SU-DHL-6 (cell line): ENCODE measurements at regions not wholly inside any gene's neighbourhood (a gene's known extent, or its start where the extent isn't known, plus 50 kb on each side); places are given as distances from the start of the nearest gene placed in this dataset.
"Not testable (repeated sequence)": the region's sequence is repeated elsewhere in the genome, so short reads cannot be mapped to it uniquely, and the experiment has no call there.

Source experiments
- EZH2phosphoT487 ChIP-seq: fragments of 200-600 bp; sonication (generic), shearing (Covaris generic); conservative IDR thresholded peaks from 2 replicates; pipeline ENCODE4 v1.6.1; 2018; ENCODE audit warnings: mild to moderate bottlenecking, antibody characterized with exemption, low read length, moderate library complexity, mixed read lengths
- TF ChIP-seq, protein P1 (sequence below): fragments of 200-600 bp; sonication (generic); IDR thresholded peaks from one replicate; pipeline ENCODE4 v1.5.1; 2017; ENCODE audit warnings: antibody characterized with exemption, mild to moderate bottlenecking, low read length, moderate library complexity; ENCODE audit not compliant: insufficient read depth, poor library complexity, severe bottlenecking

DNA sequence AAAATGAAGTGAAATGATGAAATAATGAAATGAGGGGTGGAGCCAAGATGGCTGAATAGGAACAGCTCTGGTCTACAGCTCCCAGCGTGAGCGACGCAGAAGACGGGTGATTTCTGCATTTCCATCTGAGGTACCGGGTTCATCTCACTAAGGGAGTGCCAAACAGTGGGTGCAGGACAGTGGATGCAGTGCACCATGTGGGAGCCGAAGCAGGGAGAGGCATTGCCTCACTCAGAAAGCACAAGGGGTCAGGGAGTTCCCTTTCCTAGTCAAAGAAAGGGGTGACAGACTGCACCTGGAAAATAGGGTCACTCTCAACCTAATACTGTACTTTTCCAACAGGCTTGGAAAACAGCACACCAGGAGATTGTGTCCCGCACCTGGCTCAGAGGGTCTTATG lies 2755.4 kb downstream of the RPIA start:
- TF ChIP-seq, protein P1, sequence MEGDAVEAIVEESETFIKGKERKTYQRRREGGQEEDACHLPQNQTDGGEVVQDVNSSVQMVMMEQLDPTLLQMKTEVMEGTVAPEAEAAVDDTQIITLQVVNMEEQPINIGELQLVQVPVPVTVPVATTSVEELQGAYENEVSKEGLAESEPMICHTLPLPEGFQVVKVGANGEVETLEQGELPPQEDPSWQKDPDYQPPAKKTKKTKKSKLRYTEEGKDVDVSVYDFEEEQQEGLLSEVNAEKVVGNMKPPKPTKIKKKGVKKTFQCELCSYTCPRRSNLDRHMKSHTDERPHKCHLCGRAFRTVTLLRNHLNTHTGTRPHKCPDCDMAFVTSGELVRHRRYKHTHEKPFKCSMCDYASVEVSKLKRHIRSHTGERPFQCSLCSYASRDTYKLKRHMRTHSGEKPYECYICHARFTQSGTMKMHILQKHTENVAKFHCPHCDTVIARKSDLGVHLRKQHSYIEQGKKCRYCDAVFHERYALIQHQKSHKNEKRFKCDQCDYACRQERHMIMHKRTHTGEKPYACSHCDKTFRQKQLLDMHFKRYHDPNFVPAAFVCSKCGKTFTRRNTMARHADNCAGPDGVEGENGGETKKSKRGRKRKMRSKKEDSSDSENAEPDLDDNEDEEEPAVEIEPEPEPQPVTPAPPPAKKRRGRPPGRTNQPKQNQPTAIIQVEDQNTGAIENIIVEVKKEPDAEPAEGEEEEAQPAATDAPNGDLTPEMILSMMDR: not testable (repeated sequence)
- TF ChIP-seq EZH2phosphoT487: not testable (repeated sequence)
